K562 (cell line): ENCODE measurements at regions not wholly inside any gene's neighbourhood (a gene's known extent, or its start where the extent isn't known, plus 50 kb on each side); places are given as distances from the start of the nearest gene placed in this dataset.

Source experiments
- ATAC-seq: fragments of 200-7000 bp; cut with Tn5 transposase; 3 replicates; pipeline ENCODE4 v1.9.1; 2020; ENCODE audit warnings: moderate library complexity
- BruUV-seq: library from RNA; stranded (reverse); fragments of 400-500 nt; replicated peaks from 2 replicates; lab custom pipeline; 2021; lab: Mats Ljungman, UMichigan
- CTCF ChIA-PET: fragments of 300-600 bp; formaldehyde crosslinking; extraction: SDS; loops from one replicate; lab custom pipeline; 2021; ENCODE audit warnings: low intra/inter-chr PET ratio; lab: Yijun Ruan, JAX
- POLR2A ChIA-PET: fragments of 300-600, 350-650 bp; sonication (Branson Sonifier 250); formaldehyde crosslinking; extraction: SDS; loops from one replicate; lab custom pipeline; 2021; ENCODE audit warnings: antibody characterized with exemption, inconsistent platforms; lab: Yijun Ruan, JAX
- DNase-seq, 4 experiments: peaks; one replicate each; pipeline versions ENCODE4 v3.0.0 to v3.0.0-alpha.2; 2011 to 2018; ENCODE audit warnings: low spot score in 3 of 4, mixed read lengths in 3 of 4; ENCODE audit errors: extremely low read depth in 1 of 4
- FAIRE-seq: peaks from 2 replicates; lab custom pipeline; 2011; peaks lifted over from hg19 to GRCh38; lab: Jason Lieb, UNC
- H2AFZ ChIP-seq: 2 replicates; pipeline ENCODE4 v1.6.0; 2011; ENCODE audit warnings: low read depth, low read length, control low read depth, inconsistent platforms
- H3K27ac ChIP-seq: fragments of 200-600 bp; 3 replicates; pipeline ENCODE4 v1.8.0; 2011; ENCODE audit warnings: low read depth, mild to moderate bottlenecking, control low read depth, inconsistent platforms, low read length, moderate library complexity, mixed read lengths; ENCODE audit errors: extremely low read depth
- H3K27me3 ChIP-seq, 2 experiments: fragments of 300-600 bp in 1 of 2; 2 replicates in 1 of 2; 3 replicates in 1 of 2; pipeline versions ENCODE4 v1.6.0 to v1.8.0; 2011; ENCODE audit warnings: inconsistent platforms in 2 of 2, low read length in 2 of 2, mild to moderate bottlenecking in 1 of 2, mixed read lengths in 1 of 2, moderate library complexity in 1 of 2; ENCODE audit not compliant: control insufficient read depth in 2 of 2, insufficient read depth in 2 of 2
- H3K36me3 ChIP-seq: fragments of 300-600 bp; 3 replicates; pipeline ENCODE4 v1.8.0; 2011; ENCODE audit warnings: mild to moderate bottlenecking, low read length, inconsistent platforms; ENCODE audit not compliant: control insufficient read depth, insufficient read depth
- H3K4me1 ChIP-seq, 2 experiments: fragments of 200-600 bp in 1 of 2; replicated peaks in 1 of 2; 2 replicates in 1 of 2; 3 replicates in 1 of 2; pipeline versions ENCODE4 v1.5.1 to v1.8.0; 2011; ENCODE audit warnings: inconsistent platforms in 2 of 2, low read length in 2 of 2, mild to moderate bottlenecking in 1 of 2, mixed read lengths in 1 of 2, moderate library complexity in 1 of 2; ENCODE audit not compliant: control insufficient read depth in 2 of 2, insufficient read depth in 2 of 2
- H3K4me2 ChIP-seq: 2 replicates; pipeline ENCODE4 v1.6.1; 2011; ENCODE audit warnings: low read length, control low read depth, inconsistent platforms, mixed read lengths; ENCODE audit not compliant: insufficient read depth
- H3K4me3 ChIP-seq: fragments of 200-600 bp; sonication (generic), shearing (Covaris generic); 2 replicates; pipeline ENCODE4 v1.5.1; 2016; ENCODE audit warnings: control low read depth, inconsistent platforms
- H3K79me2 ChIP-seq: fragments of 200-600 bp; 3 replicates; pipeline ENCODE4 v1.8.0; 2011; ENCODE audit warnings: low read length, inconsistent platforms; ENCODE audit not compliant: control insufficient read depth, insufficient read depth
- H3K9ac ChIP-seq, 2 experiments: 2 replicates each; pipeline versions ENCODE4 v1.6.0 to v1.6.1; 2011; ENCODE audit warnings: low read depth in 2 of 2, low read length in 2 of 2, control low read depth in 1 of 2, inconsistent platforms in 1 of 2, mild to moderate bottlenecking in 1 of 2, mixed read lengths in 1 of 2; ENCODE audit not compliant: insufficient read depth in 1 of 2
- H3K9me1 ChIP-seq: one replicate; pipeline ENCODE4 v1.6.0; 2011; ENCODE audit warnings: inconsistent platforms, mild to moderate bottlenecking, low read length, moderate library complexity; ENCODE audit not compliant: control insufficient read depth, insufficient read depth
- H3K9me3 ChIP-seq: replicated peaks from 2 replicates; pipeline ENCODE4 v1.5.1; 2011; ENCODE audit warnings: low read depth, low read length, inconsistent platforms; ENCODE audit not compliant: control insufficient read depth, insufficient read depth
- H4K20me1 ChIP-seq: replicated peaks from 2 replicates; pipeline ENCODE4 v1.6.1; 2011; ENCODE audit warnings: low read length, inconsistent platforms, mixed read lengths; ENCODE audit not compliant: control insufficient read depth, insufficient read depth
- BHLHE40 ChIP-seq: IDR thresholded peaks from 2 replicates; pipeline ENCODE4 v1.6.1; 2011; ENCODE audit warnings: low read length, improper control_type of control experiment
- BRCA1 ChIP-seq, 2 experiments: fragments of 450-650 bp in 1 of 2; sonication (generic) in 1 of 2; formaldehyde crosslinking in 1 of 2; IDR thresholded peaks; 2 replicates each; pipeline versions ENCODE4 v1.5.0 to v1.6.1; 2017 to 2020; ENCODE audit warnings: mild to moderate bottlenecking in 1 of 2, missing genetic modification reagents in 1 of 2
- TARDBP ChIP-seq: fragments of 450-650 bp; IDR thresholded peaks from 2 replicates; pipeline ENCODE4 v1.6.1; 2016
- TFAM ChIP-seq: fragments of 250-450 bp; sonication (Bioruptor Pico); conservative IDR thresholded peaks from 2 replicates; pipeline ENCODE4 v1.5.0; 2021; ENCODE audit warnings: mild to moderate bottlenecking, moderate library complexity
- ZBTB8A ChIP-seq: fragments of 450-650 bp; IDR thresholded peaks from 2 replicates; pipeline ENCODE4 v1.6.1; 2018; ENCODE audit warnings: mild to moderate bottlenecking, moderate library complexity; ENCODE audit not compliant: partially characterized antibody
- WGBS: fragments of 100-300 bp; shearing (Covaris generic); methylation state at CpG from one replicate; pipeline ENCODE4 v1.1.6; 2016; ENCODE audit warnings: low coverage, mixed read lengths; ENCODE audit not compliant: insufficient coverage; ENCODE audit errors: missing lambda C conversion rate; 5-methylcytosine and 5-hydroxymethylcytosine counted together
- in situ Hi-C: fragments of 300-500 bp; cut with MboI; formaldehyde crosslinking; loops from 4 replicates; pipeline ENCODE4 v1.15.0; 2018; ENCODE audit warnings: inconsistent platforms, mixed read lengths
- intact Hi-C: fragments of 100-400 bp; cut with micrococcal nuclease; formaldehyde crosslinking; loops from 2 replicates; pipeline ENCODE4 v1.14.2; 2022
- TF ChIP-seq, protein P1 (sequence below): fragments of 450-650 bp; formaldehyde crosslinking; IDR thresholded peaks from 2 replicates; pipeline ENCODE4 v1.4.0; 2020; ENCODE audit warnings: mild to moderate bottlenecking, mixed read lengths
- TF ChIP-seq, protein P2 (sequence below), 2 experiments: IDR thresholded peaks in 1 of 2; conservative IDR thresholded peaks in 1 of 2; 2 replicates each; pipeline ENCODE4 v1.6.1; 2016; ENCODE audit warnings: low read depth in 2 of 2, mild to moderate bottlenecking in 1 of 2, missing compliant biosample characterization in 1 of 2, missing genetic modification characterization in 1 of 2, moderate library complexity in 1 of 2
- TF ChIP-seq, protein P3 (sequence below): fragments of 200-800 bp; sonication (Bioruptor generic); IDR thresholded peaks from 2 replicates; pipeline ENCODE4 v1.6.1; 2017; ENCODE audit warnings: missing genetic modification characterization, missing compliant biosample characterization

DNA sequence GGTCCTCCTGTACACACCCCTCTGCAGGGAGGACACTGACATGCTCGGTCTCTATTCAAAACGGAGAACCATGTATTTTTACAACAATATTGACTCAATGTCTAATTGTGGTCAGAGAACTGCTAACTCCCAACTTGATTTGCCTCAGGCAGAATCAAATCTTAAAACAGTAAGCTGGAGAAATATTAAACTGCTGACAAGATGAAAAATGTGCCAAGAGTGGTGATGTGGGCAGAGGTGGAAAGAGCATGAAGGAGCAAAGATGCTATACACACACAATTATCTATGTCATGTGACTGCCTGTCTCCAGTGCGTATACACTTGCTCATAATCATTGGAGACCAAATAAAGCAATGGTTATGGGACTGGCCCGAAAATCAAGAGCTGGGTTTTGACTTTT is 556.1 kb upstream of the ZNF608 start:
- DNase-seq (no peak), ATAC-seq (no peak), FAIRE-seq (no peak)
- no peak overlapping the region for H3K9ac ChIP-seq
- H2AFZ ChIP-seq = no peak overlapping the region
- CTCF ChIA-PET = no interaction called here
- in situ Hi-C loops = no loop called here
- no peaks in the 10 kb centered on the region for H3K36me3 ChIP-seq
- H3K9me1 ChIP-seq = no peaks in the 10 kb centered on the region
- H3K4me1 ChIP-seq = no peaks in the 10 kb centered on the region
- no peaks in the 10 kb centered on the region for H4K20me1 ChIP-seq
- H3K4me3 ChIP-seq = no peak overlapping the region
- intact Hi-C loops = no loop called here
- 6% methylated on average over 4 of the region's 4 CpGs for WGBS
- H3K27ac ChIP-seq = no peak overlapping the region
- no peak overlapping the region for H3K4me2 ChIP-seq
- no peaks in the 10 kb centered on the region for H3K27me3 ChIP-seq
- TF ChIP-seq, protein P1, sequence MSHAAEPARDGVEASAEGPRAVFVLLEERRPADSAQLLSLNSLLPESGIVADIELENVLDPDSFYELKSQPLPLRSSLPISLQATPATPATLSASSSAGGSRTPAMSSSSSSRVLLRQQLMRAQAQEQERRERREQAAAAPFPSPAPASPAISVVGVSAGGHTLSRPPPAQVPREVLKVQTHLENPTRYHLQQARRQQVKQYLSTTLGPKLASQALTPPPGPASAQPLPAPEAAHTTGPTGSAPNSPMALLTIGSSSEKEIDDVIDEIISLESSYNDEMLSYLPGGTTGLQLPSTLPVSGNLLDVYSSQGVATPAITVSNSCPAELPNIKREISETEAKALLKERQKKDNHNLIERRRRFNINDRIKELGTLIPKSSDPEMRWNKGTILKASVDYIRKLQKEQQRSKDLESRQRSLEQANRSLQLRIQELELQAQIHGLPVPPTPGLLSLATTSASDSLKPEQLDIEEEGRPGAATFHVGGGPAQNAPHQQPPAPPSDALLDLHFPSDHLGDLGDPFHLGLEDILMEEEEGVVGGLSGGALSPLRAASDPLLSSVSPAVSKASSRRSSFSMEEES (CRISPR knock-in tag) = 0 out of 2 replicates have a peak, but pooled peaks have one; percentile 3
- TF ChIP-seq BHLHE40 = no peak
- no TSS peak for BruUV-seq
- POLR2A ChIA-PET = no interaction called here
- H3K9me3 ChIP-seq = no peaks in the 10 kb centered on the region
- H3K79me2 ChIP-seq = no peaks in the 10 kb centered on the region

DNA sequence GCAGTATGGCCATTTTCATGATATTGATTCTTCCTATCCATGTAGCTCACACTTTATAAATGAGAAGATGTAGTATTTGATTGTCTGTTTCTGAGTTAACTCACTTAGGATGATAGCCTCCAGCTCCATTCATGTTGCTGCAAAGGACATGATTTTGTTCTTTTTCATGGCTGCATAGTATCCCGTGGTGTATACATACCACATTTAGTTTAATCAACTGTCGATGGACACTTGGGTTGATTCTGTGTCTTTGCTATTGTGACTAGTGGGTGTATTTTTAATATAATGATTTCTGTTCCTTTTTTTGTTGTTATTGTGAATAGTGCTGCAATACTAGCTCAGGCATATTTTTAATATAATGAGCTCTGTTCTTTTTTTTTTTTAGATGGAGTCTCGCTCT is 560.3 kb upstream of the ZNF608 start:
- TF ChIP-seq, protein P2, sequence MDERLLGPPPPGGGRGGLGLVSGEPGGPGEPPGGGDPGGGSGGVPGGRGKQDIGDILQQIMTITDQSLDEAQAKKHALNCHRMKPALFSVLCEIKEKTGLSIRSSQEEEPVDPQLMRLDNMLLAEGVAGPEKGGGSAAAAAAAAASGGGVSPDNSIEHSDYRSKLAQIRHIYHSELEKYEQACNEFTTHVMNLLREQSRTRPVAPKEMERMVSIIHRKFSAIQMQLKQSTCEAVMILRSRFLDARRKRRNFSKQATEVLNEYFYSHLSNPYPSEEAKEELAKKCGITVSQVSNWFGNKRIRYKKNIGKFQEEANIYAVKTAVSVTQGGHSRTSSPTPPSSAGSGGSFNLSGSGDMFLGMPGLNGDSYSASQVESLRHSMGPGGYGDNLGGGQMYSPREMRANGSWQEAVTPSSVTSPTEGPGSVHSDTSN (CRISPR knock-in tag; IDR thresholded peaks at IDR 0.05; ENCODE audit: low read depth) = no peak
- TF ChIP-seq, protein P2 (tag; conservative IDR thresholded peaks at IDR 0.05; ENCODE audit: low read depth) = no peak
- TF ChIP-seq ZBTB8A (no peak), TARDBP (no peak), BRCA1 (IDR thresholded peaks at IDR 0.05) (no peak), BRCA1 (CRISPR knock-in tag; IDR thresholded peaks at IDR 0.05) (no peak), TFAM (CRISPR knock-in tag) (no peak)
- TF ChIP-seq, protein P3, sequence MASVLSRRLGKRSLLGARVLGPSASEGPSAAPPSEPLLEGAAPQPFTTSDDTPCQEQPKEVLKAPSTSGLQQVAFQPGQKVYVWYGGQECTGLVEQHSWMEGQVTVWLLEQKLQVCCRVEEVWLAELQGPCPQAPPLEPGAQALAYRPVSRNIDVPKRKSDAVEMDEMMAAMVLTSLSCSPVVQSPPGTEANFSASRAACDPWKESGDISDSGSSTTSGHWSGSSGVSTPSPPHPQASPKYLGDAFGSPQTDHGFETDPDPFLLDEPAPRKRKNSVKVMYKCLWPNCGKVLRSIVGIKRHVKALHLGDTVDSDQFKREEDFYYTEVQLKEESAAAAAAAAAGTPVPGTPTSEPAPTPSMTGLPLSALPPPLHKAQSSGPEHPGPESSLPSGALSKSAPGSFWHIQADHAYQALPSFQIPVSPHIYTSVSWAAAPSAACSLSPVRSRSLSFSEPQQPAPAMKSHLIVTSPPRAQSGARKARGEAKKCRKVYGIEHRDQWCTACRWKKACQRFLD = no peak
- Histone ChIP-seq H3K36me3 (no peaks in the 10 kb centered on the region), H3K27ac (no peak overlapping the region), H3K9me3 (no peaks in the 10 kb centered on the region), H3K4me3 (no peak overlapping the region), H3K4me2 (no peak overlapping the region), H3K9me1 (no peaks in the 10 kb centered on the region), H3K4me1 (no peaks in the 10 kb centered on the region), H4K20me1 (no peaks in the 10 kb centered on the region), H2AFZ (no peak overlapping the region), H3K27me3 (no peaks in the 10 kb centered on the region), H3K79me2 (no peaks in the 10 kb centered on the region), H3K9ac (no peak overlapping the region)
- ATAC-seq = no peak
- CTCF ChIA-PET = no interaction called here
- intact Hi-C loops (no loop called here), in situ Hi-C loops (no loop called here)
- BruUV-seq = no TSS peak
- DNase-seq = no peak
- POLR2A ChIA-PET = no interaction called here
- WGBS = 4% methylated on average over 2 of the region's 3 CpGs
- no peak for FAIRE-seq
